Stimulated activated CD8-positive, alpha-beta memory T cell treated with anti-CD3 and anti-CD28 coated beads, Interleukin-2, amount 100 ng/mL, for 48 hours (primary cell): ENCODE measurements at regions not wholly inside any gene's neighbourhood (a gene's known extent, or its start where the extent isn't known, plus 50 kb on each side); places are given as distances from the start of the nearest gene placed in this dataset.

Experiments
- DNase-seq, 2 donors: peaks; one replicate each; pipeline ENCODE4 v3.0.0-alpha.2; 2020; ENCODE audit warnings: low read depth in 2 of 2

DNA sequence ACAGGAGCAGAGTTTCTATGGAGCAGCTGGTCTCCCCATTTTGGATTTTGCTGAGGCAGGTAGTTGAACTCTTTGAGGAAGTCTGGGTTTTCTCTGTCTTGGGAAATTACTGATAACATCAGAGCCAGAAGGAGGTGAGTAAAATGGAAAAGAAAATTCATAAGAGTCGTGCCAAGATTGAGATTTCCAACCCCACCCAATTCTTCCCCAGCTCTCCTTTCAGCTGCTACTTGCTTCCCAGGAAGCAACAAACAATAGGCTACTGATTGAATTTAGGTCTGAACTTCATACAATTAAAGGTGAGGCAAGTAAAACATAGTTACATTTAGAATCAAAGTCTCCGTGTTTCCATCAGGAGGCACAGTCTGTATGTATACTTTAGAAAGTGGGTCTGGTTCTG, 54.6 kb upstream of the EOLA2 start:
- DNase-seq: no peak

DNA sequence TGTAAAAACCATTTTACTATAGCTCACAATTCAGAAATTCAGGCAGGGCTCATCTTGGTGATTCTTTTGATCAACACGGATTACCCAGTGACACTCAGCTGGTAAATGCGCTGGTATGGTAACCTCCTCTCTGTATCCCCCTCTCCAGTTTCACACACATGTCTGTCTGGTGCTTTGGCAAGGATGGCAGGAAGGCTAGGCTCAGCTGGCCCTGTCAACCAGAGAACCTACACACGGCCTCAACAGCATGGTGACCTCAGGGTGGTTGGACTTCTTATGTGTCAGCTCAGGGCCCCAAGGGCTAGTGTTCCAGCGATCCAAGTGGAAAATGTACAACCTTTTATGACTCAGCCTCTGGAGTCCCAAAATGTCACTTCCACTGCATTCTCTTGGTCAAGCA, 55.7 kb upstream of the EOLA2 start:
- no peak for DNase-seq

DNA sequence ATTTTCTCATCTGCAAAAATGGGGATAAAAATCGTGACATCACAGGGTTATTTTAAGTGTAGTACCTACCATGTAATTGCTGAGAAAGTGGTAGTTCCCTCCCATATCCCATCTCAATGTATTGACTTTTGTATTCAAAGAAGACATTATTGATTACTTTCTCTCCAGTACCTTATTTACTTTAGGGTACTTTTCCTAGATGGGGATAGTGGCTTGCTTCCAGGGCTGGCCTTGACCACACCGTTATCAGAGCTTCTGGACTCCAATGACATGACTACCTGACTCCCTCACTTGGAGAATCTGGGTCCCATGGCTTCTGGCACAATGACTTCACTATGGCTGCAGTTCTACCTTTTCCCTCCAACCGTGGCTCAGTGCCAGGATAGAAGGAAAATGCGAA, 58.2 kb upstream of the EOLA2 start:
- no peak for DNase-seq

DNA sequence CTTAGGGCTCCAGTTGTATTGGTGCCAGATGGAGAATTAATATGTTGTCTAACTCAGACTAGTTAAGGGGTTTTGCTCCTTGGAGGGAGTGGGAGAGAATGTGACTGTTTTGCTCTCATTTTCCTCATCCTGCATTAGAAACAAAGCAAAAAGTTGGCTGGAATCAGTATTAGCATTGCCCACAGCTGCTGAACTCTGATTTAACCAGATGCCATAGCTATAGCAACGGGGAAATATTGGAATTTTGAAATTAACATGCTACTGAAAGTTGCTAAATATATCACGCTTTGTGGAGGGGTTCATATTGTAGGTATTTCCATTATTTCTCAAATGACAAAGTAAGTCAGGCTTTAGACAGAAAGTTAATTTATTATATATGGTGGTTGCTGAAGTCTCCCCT, 66.7 kb upstream of the EOLA2 start:
- DNase-seq: no peak

DNA sequence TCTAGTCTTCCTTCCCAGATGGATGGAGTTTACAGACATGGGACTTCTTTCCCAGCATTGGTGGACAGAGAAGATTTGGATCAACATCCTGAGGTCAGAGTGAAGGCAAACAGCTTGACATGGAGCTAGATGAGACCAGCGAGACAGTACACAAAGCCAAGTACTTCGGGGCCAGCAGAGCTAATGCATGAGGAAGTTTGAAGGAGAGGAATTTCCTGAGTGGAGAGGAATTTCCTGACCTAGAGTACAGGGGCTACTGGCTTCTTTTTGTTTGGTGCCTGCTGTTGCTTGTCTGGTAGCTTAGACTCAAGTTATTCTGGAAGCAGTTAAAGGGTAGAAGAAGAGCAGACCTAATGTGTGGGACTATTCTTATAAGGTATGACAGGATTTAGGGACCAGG, 69.1 kb upstream of the EOLA2 start:
- DNase-seq: no peak

DNA sequence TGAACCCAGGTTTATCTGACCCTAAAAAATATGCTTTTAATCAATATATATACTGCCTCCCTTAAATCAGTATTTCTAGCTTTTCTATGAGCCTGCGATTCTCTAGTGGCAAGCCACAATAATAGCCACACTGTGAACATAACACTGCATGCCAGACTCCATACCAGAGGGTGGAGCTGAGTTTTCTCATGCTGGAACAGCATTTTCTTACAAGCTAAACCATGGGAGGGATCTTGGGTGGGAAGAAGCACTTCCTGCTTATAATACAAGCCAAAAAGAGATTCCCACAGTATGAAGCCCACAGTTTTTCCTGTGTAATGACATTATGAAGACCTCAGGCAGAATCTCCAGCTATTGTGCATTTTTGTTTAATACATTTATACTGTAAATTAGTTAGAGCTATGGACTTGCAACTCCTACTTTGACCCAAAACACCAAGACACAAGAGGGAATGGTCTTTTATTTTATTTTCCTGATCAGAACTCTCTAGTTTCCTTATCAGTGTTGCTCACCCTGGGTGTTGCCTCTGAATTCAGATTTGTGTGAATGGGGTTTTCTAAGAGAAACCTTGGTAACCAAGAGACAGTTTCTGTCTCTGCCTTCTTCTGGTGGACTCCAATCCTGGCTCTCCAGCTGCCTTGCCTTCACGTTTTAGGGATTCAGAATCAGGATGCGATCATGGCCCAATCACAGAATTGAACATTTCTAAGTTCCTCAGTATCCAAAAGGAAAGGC, 74.5 kb upstream of the EOLA2 start:
- DNase-seq: no peak

DNA sequence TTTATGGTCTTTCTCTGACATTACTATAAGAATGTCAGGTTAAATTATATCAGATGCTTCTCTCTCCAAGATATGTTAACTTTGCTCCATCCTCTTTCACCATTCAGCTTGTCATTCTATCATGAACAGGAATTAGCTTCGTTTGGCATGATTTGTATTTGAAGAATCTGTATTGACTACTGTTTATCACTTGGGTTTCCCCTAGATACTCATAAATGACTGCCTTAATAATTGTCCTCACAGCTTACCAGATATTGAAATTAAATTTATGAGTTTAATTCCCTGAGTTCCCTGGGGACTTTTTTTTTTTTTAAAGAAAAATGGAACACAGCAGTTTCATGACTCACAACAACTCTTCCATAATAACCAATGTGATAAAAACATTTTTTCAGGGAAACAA, 76.2 kb upstream of the EOLA2 start:
- DNase-seq: no peak

DNA sequence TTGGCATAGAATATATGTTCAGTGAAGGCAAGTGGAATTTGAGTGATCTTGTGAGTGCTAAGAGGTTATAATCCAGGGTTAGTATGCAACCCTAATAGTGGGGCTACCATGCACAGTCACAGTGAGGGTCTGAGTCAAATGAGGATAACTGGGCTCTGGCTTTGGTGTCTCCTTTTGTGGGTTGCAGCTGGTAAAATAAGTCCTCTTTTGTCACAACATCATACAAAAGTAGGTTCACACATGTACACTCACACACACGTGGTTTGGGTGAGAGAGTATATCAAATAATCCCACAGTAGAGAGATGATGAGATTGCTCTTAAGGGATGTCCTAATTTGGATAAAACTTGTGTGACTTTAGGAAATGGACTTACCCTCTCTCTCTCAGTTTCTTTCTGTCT, 79.6 kb upstream of the EOLA2 start:
- no peak for DNase-seq

DNA sequence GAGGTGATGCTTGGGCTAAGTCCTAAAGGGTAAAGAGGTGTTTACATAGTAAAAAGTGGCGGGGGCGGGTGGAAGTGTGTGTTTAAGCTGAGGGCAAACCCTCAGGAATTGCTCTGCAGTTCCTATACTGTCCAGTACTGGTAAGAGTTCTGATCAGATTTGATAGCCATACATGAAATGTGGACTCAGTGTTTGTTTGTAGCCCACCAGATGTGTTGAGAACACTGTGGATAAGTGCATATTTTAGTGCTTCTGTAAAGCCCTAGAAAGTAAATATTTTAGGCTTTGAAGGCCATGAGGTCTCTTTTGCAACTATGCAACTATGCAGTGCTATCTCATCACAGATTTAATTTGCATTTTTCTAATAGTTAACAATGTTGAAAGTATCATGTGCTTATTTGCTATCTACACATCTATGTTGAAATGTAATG, 80.7 kb upstream of the EOLA2 start:
- no peak for DNase-seq

DNA sequence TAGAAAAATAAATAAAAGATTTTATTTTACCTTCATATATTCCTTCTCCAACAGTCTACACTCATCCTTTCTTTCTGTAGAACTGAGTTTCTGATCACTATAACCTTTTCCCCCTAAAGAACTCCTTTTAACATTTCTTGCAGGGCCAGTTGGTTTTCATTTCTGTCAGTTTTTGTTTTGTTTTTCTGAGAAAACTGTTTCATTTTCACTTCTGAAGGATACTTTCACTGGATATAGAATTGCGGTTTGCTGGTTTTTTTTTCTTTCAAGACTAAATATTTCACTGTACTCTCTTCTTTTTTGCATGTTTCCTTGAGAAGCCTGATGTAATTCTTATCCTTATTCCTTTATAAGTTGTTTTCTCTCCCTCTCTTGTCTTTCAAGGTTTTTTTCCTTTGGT, 90.4 kb upstream of the EOLA2 start:
- no peak for DNase-seq

DNA sequence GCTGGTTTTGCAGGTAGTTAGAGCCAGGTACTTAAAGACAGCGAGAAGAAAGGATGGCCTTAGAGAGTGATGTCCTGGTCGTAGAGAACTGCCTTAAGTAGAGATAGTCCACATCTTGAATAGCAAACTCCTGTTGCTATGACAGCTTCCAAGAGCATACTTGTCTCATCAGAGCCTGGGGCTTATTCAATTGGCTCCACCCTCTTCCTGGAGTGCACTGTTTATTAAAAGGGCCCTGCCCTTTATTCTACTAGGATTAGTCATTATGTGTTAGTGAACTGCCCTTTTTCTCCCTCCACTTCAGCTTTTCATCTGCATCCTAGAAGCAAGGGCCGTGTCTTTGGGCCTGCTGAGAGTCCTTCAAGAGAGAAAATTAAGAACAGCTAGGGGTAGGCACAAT, 94.5 kb upstream of the EOLA2 start:
- DNase-seq: no peak

DNA sequence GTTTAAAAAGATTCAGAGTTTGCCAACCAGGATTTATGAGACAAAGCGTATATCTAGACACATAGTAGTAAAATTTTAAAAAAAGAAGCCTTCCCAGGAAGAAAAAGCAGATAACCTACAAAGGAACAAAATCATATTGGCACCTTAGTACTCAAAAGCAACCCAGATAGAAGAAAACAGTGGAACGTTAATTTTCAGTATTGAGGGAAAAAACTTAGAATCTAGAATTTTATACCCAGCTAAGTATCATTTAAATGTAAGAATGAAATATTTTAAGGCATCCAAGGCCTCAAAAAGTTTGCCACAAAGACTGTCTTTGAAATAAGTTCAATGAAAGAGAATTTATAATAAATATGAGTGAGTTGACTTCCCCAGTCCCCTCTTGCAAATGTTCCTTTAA, 96.5 kb upstream of the EOLA2 start:
- no peak for DNase-seq

DNA sequence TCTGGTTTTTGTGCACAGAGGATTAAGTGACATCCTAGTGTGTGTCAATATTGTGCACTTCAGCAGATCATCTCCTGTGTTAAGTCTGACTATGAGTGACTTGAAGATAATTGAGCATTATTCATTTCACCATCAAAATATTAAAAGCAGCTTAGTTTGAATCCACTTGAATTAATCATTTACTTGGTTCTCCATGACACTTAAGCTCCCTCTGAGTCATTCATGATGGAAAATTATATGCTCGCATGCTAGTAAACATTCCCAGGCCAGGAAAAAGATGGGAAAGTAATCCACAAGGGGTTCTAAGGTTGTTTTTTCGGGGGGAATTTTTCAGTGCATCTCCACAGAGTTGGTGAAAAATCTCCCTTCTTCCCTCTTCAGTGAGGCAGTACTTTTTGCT, 97.2 kb upstream of the EOLA2 start:
- no peak for DNase-seq

DNA sequence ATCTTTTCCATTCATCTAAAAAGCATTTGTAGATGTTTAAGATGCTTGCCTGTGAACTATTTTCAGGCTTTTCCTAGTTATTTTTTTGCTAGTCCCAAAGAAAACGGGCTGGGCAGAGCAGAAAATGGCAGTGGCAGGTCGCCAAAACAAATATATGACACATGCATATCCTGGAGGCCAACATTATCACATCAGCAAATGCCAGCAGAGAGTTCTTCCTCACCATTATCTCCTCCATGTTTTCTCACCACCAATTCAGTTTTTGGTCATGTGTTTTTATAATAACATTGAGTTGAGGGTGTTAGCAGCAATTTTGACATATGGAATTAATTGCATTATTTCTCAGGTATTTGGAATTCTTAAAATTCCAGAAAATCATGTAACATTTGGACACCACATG, 97.9 kb upstream of the EOLA2 start:
- no peak for DNase-seq

DNA sequence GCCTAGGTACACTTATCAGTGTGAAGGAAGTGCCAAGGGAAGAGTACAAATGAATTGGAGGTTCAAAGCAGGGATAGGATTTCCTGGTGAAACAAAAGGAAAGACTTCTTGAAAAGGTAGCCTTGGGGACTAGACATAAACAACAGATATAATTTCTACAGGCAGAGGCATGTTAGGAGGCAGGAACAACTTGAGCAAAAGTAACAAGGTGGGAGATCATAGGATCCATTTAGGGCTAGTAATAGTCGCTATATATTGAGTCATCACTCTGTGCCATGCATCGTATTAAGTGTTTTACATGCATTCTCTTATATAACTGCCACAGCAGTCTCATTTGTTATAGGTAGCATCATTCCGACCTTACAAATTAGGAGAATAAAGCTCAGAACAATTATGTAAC, 98.3 kb upstream of the EOLA2 start:
- DNase-seq: no peak

DNA sequence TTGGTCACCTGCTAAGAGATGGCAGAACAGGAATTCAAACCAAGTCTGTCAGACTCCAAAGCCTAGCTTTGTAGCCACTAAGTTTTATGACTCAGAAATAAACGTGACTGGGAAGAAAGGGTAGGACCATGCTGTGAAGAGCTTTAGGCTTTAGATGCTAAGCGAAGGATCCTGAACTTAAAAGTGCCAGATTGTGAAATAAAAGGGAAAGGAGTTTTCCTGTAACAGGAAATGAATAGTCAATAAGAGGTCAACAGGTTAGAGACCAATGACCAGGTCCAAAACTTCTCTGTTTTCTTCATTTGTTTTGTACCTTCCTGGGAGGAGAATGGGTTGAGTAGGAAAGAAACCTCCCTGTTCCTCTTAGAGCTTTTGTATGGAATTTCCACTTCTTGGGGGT, 98.8 kb upstream of the EOLA2 start:
- DNase-seq: no peak

DNA sequence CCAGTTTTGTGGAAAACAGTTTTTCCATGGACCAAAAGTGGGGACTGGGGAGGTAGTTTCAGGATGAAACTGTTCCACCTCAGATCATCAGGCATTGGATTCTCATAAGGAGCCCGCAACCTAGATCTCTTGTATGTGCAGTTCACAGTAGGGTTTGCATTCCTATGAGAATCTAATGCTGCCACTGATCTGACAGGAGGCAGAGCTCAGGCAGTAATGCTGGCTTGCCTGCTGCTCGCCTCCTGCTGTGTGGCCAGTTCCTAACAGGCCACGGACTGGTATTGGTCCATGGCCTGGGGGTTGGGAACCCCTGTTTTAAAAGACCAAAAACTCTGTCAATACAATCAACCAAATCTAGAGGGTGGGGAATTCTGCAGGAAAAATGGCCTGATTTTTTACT, 100.0 kb upstream of the EOLA2 start:
- DNase-seq: no peak

DNA sequence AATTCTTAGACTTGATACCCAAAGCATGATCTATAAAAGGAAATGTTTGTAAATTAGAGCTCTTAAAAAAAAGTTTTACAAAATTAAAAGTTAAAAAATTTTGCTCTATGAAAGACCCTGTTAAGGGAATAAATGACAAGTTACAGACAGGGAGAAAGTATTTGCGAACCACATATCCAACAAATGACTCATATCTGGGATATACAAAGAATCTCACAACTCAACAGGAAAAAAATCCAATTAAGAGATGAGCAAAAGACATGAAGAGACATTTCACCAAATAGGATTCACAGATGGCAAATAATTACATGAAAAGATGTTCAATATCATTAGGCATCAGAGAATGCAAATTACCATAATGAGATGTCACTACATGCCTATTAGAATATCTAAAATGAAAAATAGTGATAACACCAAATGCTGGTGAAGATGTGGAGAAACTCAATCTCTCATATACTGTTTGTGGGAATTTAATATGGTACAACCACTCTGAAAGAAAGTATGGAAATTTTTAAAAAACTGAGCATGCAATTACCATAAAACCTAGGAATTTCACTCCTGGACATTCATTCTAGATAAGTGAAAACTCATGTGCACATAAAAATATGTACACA, 100.8 kb upstream of the EOLA2 start:
- DNase-seq: no peak

DNA sequence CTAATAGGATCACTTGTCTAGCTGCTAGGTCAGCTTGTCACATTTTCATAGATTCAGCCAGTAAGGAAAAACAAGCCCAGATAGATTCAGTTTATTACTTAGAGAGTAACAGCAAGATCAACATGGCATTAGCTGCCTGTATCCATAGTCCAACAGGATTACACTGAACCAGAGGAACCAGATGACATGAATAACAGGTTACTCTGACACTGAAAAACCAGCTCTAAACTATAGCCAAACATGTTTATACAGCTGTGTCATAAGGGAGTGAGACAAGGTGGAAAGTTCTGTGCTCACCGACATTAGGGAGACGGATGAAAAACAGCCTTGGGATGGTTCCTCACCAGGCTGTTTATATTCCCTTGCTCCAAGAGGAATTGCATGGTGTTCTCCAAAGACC, 102.9 kb upstream of the EOLA2 start:
- no peak for DNase-seq

DNA sequence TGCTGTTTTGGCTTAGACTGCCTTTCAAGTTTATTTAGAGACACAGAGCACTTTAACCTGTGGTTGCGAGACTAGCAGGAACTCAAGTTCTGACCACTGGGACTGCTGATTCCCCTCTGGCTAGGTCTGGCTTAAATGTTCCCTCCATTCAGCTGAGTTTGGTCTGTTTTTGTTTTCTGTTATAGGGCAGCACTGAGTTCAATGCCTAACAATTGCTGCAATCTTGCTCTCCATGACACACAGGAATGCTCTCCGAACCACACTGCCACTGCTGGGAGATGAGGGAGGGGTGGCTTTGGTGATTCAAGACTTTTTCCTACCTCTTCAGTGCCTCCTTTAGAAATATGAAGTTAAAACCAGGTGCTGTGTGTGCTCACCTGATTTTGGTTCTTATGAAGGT, 106.3 kb upstream of the EOLA2 start:
- no peak for DNase-seq

DNA sequence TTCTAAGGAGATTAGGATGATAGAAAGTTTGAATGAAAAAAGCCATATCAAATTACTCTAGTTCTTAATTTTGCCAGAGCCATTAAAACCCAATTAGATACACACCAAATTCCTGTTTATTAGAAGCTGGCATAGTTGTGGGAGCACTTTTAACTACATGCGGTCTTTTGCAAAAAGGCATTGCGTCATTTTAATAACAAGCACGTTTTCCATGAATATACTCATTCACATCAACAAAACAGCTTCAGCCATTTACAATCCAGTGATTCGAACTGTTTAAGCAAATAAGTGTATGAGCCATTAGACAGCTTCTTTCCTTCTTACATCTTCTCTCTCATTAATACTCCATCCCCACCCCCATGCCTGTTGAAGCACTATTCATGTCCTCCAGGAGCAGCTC, 109.5 kb upstream of the EOLA2 start:
- no peak for DNase-seq

DNA sequence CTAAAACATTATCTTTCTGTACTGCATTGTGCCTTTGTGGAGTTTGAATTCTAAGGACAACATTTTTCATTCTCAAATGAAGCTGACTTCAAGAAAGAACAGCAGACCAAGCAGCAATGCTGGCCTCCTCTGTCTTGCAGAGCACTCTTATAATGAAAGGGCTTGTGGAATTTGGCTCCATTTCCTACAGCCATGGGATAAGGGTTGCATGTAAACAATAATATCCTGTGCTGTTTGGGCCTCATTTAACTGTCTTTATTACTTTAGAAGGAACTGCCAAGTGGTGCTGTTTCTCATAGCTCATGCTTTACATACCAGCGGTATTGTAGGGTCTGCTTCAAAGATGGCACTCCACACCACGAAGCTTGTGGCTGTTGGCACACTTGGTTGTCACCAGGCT, 111.4 kb upstream of the EOLA2 start:
- no peak for DNase-seq

DNA sequence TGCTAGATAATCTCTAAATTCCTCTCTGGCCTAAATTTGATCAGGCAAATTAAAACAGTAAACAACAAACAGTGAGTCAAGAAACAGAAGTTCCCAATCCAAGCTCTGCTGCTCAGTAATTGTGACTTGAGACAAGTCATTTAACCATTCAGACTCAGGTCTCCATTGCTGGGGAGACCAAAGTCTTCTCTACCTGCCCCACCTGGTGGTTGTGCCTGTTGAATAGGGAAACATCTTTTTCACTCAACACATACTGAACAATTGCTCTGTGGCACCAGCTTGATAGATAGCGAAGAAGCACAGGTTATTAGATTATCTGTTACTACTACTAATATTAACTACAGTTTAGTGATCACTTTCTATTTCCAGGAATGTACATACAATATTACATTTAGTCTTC, 112.1 kb upstream of the EOLA2 start:
- no peak for DNase-seq

DNA sequence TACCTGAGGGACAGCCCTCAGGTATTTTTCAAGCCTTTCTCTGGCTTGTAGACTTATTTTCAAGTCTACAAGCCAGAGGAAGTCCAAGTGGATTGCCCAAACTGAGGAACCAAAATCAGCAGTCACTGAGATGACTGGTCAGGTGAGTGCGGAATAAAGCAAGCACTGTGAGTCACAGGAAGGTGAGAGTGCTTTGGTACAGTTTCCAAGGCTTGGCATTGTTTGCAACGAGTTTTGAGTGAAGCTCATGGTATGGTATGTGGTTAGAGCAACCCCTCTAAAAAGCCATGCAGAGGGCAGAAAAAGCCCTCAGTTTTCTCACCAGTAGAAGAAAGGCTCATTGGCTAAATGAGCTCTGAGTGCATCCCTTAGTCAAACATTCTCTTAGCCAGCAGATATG, 112.8 kb upstream of the EOLA2 start:
- DNase-seq: no peak
